HG02763 (cell line): ENCODE measurements at regions not wholly inside any gene's neighbourhood (a gene's known extent, or its start where the extent isn't known, plus 50 kb on each side); places are given as distances from the start of the nearest gene placed in this dataset.

Source experiments
- ATAC-seq: cut with Tn5 transposase; IDR thresholded peaks from one replicate; pipeline ENCODE4 v1.9.1; 2021; ENCODE audit warnings: mild to moderate bottlenecking, moderate library complexity; ENCODE audit not compliant: unreplicated experiment

DNA sequence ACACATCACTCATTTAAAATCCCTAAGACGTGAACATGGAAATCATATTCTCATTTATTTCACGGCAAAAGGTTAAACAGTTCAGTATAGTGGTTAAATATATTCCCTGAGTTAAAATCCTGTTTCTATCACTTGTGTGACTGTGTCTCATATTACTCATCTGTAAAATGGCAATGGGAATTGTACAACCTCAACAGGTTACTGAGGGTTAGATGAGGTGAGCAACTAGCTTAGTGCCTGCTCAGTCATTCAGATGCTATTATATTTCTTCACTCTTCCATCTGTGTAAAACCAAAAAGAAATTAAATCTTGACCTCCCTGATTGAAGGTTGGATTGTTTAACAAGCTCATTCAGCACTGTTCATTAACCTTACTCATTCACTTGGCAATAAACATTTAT is 212.4 kb upstream of the STK17B start:
- ATAC-seq = no peak

DNA sequence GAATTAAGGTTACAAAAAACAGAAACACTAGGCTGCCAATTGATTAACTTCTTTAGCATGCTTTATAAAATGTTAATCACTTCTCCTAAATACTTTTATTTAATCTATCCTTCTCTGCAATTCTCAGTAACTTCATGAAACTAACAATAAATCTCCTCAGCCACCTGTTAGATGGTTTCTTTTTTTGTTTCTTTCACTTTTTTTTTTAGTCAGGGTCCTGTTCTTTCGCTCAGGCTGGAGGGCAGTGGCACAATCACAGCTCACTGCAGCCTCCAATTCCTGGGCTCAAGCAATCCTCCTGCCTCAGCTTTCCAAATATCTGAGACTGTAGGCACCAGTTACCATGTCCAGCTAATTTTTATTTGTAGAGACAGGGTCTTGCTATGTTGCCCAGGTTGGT is 213.4 kb upstream of the STK17B start:
- no peak for ATAC-seq

DNA sequence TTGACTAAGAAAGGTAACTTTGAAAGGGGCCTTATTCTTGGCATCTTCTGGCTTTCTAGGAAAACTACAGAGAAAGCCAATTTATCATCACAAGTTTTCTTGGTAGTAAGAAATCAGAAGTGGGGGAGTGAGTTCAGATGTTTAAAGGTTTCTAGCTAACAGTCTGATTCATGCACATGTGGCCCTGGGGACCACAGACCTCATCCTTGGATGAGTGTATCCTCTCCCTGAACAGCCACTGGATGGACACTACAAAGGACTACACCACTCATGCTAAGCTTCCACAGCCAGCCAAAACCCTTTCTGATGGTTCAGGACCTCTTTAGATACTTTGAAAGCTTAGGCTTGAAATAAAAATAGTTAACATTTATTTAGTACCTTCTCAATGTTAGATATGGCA is 218.3 kb upstream of the STK17B start:
- ATAC-seq = no peak

DNA sequence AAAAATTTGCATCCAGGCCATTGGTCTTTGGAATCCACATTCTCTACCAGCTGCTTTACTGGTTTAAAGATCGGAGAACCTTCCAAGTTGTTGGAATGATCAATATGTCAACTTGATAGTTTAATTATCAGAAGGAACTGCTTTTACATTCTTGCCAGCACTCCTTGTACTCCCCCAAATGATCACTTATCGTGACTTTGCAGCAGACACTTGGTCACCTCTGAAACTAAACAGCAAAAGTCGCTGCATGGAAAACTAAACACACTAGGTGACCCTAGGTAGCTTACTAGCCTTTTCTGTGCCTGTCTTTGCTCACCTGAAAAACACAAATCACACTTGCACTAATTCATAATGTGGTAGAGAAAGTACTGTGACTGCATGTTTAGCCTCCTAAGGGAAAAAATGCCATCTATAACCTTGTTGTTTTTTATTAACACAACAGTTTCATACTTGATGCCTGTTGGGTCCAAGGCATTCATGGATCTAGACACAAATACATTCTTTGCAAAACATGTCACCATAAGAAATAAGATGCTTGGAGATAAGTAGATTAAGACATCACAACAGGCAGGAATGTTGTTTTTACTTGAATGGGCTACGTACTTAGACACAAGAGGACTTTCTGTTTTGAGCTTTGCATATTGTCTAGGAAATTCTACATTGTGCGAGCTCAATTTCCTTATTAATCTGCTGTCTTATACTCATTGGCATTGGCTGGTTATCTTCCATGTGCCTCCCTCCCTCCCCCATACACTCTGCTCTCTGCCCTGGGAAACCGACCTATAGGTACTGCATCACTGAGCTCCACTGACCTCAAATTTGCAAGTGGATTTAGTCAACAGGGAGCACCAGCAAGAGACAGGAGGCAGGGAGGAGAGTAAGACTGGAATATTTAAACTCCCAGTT is 219.1 kb upstream of the STK17B start:
- ATAC-seq = no peak

DNA sequence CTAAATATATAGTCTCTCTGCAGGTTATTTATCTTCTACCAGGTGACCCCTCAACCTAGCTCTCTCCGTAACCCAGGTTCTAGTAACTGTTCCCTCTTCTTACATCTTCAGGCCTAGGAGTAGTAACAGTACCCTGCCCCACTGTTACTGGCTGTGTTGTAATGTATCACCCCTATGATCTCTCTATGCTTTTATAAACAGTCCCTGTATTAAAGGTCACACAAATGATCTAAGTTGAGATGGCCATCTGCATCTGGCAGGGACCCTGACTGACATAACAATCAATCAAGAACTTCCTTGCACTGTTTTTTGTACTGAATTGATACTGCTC is 219.7 kb upstream of the STK17B start:
- ATAC-seq = no peak

DNA sequence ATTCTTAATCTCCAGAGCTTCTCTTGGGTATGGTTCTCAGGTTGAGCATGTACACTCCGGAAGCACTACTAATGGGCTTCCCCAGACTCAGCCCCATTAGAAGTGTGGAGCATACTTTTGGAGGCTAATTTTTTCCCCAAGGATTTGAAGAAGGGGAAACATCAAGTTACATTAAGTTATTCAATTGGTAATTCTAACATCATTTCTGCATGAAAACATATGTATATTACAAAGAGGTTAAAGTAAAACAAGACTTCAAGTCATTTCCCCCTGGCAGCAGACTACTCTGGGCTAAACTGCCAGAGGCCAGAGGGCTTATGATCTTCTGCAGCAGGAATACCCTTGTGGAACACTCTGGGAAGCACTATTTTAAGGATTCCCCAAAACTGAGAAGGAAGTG is 227.7 kb upstream of the STK17B start:
- ATAC-seq = no peak

DNA sequence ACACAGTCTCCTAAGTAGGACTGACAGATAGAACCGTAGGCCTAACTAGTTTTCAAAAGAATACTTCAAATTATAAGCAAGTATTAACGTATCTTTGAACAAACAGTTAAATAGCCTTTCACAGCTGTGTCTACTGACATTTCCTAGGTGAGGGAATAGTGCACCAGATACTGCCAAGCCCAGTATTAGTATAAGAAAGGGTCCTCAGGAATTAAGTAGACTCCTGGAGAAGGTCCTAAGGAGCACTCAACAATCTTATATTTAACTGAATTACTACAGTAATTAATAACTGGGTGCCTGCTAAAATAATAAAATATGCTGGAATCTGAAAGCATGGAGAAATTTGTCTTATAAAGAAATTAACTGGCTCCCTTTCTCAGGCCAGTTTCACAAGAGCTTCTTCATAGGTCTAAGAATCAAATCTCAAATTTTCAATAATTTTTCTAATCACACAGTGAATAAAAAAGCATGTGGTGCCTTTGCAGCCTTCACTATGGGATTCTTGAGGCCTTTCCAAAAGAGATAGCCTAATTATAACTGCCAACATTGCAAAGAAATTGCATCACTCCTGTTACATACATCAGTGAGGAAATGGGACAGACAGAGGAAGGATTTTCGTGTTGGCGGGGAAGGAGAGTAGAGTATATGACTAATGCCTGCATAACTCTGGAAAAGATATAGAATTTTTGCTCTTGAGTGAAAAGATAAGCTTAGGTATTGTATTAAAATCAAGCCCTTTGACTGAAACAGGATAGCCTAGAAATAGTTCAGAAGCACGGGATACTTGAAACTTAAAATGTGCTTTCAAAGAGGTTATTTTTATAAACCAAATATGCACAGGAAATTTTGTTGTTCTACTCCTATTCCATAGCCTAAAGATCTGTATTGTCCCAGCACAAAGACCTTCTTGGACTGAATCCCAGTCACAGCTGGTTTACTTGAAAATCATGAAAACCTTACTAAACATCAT is 228.6 kb upstream of the STK17B start:
- no peak for ATAC-seq

DNA sequence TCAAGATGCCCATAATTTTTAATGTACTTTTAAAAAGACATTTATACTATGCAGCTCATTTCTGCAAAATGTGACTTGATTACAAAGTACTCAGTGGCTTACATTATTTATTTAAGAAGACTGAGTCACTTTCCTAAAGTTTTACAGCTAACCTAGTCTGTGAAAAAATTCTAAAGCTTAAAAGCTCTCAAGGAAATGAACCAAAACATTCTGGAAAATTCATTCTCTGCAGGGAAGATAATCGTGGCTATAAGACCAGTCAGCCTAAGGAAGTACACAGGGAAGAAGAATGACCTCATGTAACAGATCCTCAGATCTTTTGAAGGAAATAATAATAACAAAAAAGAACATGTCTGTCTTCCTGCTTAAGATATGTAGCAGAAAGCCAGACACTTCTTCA is 232.1 kb upstream of the STK17B start:
- ATAC-seq = no peak

DNA sequence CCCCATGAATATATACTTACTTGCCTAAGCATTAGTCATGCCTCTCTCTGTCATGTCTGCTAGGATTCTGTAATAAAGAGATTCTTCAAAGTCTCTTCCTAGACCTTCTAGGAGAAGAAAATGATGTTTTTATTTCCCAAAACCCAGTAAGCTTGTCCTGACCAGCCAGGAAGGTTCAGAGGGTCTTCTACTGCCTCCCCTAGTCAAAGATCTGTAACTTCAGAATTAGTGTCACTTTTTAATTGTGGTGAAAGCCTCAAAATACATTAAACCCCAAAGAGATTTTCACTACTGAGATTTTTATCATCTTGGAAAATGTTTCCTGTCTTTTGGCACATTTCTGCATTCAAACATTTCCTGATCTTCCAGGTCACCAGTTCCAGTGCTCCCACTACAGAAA is 232.9 kb upstream of the STK17B start:
- no peak for ATAC-seq

DNA sequence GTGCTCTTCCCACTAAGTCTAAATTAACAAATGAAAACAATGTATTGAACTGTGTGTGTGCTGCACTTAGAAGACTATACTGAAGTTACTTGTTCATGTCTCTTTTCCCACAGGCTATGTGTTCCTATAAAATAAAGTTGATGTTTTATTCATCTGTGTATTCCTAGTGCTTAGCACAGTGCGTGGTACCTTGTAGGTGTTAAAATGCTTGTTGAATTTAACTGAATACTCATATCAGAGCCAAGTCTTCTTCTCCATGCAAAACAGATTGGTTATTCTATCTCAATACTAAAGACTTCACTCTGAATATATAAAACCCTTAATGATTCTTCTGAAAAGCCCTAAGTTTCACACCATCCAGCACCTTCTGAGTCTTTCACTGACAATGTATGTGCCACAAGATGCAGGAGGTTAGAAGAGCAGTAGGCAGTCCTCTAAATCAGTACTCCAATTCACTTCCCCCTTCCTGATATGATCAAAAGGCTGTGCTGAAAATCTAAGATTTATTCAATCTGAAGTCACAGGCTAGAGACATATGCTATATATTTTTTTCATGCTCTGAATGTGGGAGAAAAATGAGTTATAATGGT is 231.7 kb upstream of the CCDC150 start:
- ATAC-seq = no peak

DNA sequence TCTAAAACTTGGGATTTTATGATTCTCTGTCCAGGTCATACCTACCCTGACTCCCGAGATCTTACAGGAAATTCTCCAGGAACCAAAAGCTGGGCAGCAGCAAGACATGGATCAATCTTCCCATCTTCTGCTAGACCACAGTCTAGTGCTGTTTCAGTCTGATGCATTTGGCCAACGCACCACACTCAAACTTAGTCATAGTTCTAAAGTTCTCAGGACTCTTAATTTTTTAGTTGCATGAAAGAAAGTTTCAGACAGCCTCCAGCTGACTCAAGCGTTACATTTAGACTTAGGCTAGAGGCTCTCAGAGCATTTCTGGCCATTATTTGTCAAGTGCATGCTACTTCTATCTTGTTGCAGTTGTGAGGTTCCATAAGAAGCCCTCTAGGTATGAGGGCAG is 230.1 kb upstream of the CCDC150 start:
- ATAC-seq = no peak

DNA sequence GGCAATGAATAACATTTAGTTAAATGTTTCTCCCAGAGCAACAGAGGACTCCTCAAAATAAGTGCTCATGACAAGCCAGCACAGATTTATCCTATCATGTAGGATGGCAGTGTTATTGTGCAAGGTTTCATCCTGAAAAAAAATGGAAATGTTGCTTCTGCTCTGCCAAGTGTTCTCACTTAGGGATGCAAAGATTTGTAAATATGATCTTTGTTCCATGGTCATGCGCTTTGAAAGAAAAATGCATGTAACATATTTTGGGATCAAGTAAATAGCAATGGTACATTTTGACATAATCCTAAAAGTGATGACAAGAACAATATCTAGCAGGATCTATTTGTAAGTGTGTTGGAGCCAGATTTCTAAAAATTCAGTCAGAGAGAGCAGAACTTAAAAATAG is 229.5 kb upstream of the CCDC150 start:
- ATAC-seq = no peak

DNA sequence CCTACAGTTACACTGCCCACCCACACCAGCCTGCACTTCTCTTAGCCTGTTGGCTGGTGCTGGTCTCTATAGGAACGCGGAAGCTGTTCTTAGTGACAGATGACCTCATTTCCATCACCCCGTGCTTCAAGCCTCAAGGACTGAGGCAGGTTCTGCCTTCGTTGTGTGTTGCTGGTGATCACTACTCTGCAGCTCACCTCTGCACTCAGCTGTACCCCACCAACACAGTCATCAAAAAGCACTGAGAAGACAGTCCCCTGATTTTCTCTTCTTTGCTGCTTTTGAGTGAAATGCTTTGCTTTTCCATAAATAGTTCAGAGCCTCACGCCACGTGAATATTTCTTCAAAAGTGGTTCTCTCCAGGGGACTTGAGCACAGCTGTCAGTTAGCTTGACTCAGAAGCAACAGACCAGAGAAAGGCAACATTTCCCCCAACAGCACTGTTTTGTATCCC is 225.7 kb upstream of the CCDC150 start:
- peak; percentile 55 for ATAC-seq

DNA sequence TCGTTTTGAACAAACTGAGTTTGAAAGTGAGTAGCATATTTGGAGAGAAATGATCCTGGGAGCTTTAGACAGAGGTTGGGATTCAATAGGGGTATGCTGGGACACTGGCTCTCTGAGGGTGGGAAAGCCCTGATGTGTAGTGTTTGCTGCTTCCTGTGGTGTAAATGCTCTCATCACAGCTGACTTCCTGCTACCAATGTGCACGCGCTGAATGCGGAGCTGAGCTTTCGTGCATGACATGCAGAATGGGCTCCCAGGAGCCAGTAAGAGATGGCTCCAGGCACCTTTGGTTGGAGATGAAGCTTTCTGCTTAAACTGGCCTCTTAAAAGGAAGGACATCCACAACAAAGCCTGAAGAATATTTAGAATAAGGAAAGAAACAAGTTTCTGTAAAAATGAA is 224.1 kb upstream of the CCDC150 start:
- ATAC-seq = peak; percentile 65

DNA sequence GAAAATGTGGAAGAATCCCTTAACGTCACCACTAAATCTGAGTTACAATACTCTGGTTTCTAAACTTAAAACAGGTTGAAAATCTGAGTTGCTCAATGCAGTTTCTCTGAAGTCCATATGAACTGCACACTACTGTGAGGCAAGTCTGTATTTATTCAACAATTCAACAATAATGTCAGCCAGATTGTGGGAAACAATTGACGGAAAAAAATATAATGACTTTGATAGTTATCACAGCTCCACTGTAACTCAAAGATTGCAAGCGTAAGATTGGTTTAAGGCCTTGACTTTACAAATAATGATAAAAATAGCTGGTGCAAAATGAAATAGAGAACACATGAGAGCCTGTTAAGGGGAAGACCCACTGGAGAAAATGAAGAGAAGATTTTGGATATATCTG is 219.4 kb upstream of the CCDC150 start:
- no peak for ATAC-seq

DNA sequence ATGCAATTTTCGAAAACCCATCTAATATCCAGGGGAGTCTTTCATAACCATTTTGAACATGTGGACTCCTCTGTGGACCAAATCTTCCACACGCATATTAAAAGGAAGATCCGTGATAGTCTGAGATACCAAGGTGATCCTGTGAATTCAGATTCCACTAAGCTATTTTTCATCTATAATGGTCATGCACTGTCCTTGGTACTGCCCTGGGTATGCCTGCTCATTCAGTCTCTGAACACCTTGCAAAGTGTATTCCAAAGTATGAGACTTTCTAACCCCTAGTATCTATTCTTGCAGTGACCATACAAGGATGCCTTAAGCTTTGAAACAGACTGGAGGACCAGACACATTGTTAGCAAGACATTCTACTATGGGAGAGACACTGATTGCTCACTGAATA is 217.6 kb upstream of the CCDC150 start:
- no peak for ATAC-seq

DNA sequence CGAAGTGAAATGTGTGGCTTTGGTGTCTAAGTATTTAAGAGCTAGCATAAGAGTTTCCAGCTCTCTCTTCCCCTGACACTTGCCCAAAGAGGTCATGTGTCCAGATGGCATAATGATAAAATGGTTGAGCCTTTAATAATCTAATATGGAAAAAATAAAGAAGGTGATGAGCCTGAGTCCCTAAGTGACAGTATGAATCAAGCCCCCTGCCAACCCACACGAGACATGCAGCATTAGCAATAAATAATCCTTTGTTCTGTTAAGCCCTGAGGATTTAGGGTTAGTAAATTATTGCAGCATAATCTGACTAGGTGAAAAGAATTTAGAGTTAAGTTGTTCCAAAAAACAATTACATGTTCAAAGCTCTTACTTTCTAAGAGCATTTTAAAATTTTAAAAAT is 217.2 kb upstream of the CCDC150 start:
- no peak for ATAC-seq

DNA sequence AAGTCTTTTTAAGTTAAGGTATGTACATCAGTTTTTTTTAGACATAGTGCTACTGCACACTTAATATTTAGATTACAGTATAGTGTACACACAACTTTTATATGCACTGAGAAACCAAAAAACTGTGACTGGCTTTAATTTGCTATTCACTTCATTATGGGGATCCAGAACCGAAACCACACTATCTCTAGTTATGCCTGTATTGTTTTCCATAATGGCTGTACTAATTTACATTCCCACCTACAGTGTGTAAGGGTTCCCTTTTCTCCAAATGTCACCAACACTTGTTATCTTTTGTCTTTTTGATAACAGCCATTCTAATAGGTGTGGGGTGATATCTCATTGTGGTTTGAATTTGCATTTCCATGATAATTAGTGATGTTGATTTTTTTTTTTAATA is 213.4 kb upstream of the CCDC150 start:
- no peak for ATAC-seq

DNA sequence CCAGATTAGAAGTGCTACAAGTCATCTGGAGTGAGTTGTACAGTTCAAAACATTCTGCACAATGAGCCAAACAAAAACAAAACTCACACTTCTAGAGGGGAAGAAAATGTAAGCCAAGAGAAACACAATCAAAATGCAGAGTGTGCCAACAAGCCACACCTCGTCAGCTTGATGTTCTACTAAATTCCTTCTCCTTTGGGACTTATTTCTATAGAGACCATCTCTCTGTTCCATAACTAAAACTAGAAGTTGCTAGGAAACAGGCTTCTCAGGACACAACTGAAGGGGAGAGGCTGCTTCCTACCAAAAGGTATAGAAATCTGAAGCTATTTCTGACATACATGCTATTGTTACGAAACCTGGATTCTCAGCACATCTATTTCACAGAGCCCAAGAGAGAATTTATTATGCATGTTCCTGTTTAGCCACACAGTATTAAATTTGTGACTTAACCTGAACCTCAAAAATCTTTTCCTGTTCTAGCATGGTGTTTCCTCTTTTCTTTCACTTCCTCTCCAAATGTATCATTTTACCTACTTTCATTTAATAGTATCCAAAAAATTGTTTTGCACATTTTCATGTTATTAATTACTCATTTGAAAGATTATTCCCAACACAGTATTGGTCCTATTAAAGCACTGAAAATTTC is 211.4 kb upstream of the CCDC150 start:
- ATAC-seq = no peak

DNA sequence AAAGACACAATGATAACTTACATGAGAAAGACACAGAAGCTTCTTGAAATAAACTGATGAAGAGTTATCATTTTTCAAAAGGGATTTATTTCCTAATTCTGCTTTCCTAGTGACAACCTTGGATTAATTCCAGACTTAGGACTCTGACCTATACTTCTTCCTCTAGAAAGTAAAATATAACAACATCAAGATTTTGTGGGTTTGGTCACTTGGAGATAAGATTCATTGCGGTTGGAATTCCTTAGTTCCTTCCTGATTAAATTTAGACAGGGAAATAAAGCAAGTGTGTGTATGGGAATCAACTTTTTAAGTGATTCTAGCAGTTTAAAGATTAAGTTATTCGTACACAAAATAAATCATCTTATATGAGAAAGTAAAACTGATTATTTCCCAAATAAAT is 208.4 kb upstream of the CCDC150 start:
- no peak for ATAC-seq

DNA sequence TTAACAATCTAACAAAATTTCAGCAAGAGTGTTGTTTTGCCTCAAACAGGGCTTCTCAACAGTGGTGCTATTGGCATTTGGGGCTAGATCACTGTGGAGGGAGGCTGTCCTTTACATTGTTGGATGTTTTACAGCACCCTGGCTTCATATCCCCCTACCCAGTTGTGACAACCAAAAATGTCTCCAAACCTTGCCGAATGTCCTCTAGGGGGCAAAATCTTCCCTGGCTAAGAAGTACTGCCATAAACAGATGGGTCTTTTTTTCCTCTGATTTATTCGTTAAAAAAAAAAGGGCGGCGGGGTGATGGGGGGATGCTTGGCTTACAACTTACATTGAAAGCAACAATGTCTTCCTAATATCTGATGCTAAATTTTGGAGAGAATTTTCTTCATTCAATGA is 207.6 kb upstream of the CCDC150 start:
- no peak for ATAC-seq
